ENCODE measurements at regions not wholly inside any gene's neighbourhood (a gene's known extent, or its start where the extent isn't known, plus 50 kb on each side); places are given as distances from the start of the nearest gene placed in this dataset.

GRCh38 chr2:7145707-7146106 is 228.5 kb downstream of the RNF144A start:
- TF ChIP-seq CTCF (IDR thresholded peaks at IDR 0.05; ENCODE audit: low read length) (no peak), EZH2phosphoT487 (IDR thresholded peaks at IDR 0.05; ENCODE audit: low read length) (no peak), EZH2 (optimal IDR thresholded peaks at IDR 0.05; ENCODE audit: low read depth, low read length) (no peak)
